DLD1 (cell line): ENCODE measurements at regions not wholly inside any gene's neighbourhood (a gene's known extent, or its start where the extent isn't known, plus 50 kb on each side); places are given as distances from the start of the nearest gene placed in this dataset.

Experiments used
- in situ Hi-C: cut with HindIII; loops from 2 replicates; pipeline ENCODE4 v1.10.0; 2017; ENCODE audit warnings: low sequenced_read_pairs

DNA sequence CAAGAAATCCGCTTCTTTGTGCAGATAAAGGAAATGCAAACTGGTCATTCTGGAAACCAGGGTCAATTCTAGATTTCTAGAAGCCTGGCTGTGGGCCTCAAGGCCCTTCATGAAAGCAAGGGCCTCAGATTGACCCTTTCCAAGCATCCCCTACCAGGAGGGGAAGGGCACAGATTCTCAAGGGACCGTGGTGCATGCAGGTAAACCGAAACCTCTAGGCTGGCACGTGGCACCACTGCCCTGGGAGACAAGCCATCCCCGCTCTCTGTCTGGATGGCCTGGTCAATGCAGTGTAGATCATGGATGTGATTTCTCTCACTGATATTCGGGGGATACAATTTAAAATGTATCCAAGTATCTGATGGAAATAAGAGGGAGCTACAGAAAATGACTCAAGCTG is 69.4 kb downstream of the TOMM20 start:
- in situ Hi-C loops: loop anchor here (25.0 kb wide), 1 partner anchor 322 kb away; no protein-coding TSS in a partner anchor

DNA sequence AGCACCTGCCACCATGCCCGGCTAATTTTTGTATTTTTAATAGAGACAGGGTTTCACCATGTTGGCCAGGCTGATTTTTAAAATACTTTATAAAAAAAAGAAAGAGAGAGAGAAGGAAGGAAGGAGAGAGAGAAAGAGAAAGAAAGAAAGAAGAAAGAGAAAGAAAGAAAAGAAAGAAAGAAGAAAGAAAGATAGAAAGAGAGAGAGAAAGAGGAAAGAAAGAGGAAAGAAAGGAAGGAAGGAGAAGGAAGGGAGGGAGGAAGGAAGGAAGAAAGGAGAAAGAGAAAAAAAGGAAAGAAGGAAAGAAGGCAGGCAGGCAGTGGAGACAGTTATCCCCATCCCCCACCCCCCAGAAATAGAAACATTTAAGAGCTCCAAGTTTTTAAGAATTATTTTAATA is 69.9 kb downstream of the TOMM20 start:
- in situ Hi-C loops: loop anchor here (25.0 kb wide), 1 partner anchor 321 kb away; no protein-coding TSS in a partner anchor

DNA sequence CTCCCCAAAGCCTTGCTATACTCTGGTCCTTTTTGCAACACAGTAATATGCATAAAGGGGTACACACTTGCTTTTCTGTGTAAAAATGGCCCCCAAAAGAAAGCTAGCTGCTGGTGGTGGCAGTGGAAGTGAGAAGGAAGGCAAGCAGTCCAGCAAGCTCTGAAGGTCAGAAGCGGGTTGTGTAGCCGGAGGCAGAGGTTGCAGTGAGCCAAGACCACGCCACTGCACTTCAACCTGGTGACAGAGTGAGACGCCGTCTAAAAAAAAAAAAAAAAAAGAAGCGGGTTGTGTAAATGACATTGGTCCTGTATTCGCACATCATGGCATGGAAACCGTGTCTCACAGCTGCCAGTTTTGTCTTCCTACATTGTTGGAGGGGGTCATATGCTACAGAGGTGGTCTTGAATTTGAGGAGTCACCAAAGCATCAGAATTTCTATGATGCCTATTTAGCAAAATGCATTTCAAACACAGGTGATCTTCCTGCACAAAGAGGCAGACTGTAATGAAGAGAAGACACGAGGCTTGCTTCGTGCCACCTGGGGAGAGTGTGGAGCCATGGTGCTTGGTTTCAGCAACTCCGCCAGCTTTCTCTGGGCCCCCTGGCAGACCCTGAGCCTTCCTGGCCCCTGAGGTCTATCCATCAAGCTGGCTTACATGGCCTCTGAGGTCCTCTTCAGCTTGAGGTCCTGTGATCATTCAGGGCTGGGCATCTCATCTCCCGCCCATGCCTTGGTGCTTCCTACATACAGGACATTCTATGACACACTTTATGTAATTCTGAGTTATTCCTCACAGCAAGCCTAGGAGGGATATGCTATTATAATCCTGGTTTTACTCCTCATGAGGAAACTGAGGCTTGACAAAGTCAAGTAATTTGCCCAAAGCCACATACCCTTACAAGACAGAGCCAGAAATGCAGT is 71.0 kb downstream of the TOMM20 start:
- in situ Hi-C loops: loop anchor here (25.0 kb wide), 1 partner anchor 320 kb away; no protein-coding TSS in a partner anchor

DNA sequence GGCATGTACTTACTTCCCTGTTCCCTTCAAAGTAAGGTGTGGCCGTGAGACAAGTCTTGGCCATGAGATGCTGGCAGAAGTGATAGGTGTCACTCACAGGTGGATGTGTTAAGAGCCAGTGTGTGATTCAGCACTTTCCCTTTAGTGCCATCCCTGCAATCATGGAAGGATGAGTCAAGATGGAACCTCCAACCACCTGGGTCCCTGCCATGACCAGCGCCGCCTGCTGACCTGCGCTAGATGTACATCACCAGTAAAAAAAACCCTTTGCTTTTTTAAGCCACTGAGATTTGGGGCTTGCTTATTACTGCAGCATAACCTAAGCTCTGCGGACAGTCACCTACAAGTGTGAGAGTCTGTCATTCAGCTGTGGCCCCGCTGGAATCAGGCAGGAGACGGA is 71.7 kb downstream of the TOMM20 start:
- in situ Hi-C loops: loop anchor here (25.0 kb wide), 1 partner anchor 320 kb away; no protein-coding TSS in a partner anchor

DNA sequence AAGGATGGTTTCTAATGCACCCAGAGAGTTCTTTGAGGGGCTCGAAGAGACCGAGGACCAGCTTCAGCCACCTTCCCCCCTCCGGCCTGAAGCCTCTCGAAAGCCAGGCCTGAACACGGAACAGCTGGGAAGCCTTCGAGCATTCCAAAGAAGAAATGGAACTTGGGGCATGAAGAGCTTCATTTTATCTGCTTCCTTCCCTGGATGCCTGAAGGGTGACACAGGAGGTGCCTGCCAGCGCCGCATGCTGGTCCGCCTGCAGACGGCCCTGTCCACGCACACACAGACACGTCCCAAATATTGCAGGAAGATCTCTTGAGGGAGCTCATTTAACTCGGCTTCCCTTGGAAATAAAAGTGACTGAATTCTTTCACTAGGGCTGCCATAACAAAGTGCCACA is 73.7 kb downstream of the TOMM20 start:
- in situ Hi-C loops: loop anchor here (25.0 kb wide), 1 partner anchor 318 kb away; no protein-coding TSS in a partner anchor

DNA sequence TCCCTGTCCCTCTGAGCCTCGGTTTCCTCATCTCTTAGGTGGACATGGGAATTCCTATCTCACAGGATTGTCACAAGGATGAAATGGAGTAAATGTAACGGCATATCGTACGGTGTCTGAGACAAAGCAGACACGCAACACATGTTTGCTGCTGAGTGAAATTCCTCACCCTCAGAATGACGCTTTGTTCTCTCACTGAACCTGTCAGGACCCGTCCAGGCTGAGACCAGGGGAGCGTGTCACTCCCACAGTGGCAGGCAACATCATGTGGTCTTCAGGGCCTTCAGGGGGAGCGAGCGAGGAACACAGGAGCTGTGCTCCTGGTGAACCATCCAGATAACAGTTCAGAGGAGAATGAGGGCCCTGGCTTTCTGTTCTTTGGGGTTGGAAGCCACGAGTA is 74.2 kb downstream of the TOMM20 start:
- in situ Hi-C loops: loop anchor here (25.0 kb wide), 1 partner anchor 317 kb away; no protein-coding TSS in a partner anchor

DNA sequence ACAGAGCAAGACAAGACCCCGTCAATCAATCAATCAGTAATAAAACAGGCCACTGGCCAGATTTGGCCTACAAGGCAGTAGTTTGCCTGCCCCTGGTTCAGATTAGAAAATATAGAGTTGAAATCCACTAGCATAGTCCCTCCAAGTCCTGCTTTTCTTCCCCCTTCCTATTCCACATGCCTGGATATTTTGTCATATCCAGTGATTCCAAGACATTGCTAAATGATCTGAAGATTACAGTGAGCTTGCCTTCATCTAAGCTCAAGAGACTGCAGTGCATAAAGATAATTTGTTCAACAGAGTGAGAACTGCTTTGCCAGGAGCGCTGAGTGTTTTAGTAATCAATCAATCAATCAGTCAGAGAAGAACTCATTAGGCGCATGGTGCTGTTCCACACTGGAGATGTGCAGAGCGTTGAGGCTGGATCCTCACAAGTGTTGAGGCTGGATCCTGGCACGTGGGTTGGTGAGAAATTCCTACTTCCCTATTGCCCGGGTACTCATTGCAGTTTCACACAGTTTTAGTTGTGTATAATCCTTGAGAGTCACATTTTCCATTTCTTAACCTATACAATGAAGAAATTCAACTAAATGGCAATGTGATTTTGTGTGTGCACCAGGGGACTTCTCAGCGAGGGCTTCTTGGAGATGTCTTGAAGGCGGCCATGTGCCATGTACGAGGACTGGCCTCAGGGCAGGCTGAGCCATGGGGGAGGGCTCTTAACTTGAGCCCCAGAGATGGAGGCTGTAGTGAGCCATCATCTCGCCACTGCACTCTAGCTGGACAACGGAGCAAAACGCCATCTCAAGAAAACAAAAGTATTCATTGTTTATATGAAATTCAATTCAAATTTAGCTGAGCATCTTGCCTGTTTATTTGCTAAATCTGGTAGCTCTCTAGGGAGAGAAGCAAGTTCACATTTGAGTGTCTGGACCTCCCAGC is 76.3 kb downstream of the TOMM20 start:
- in situ Hi-C loops: loop anchor here (25.0 kb wide), 1 partner anchor 315 kb away; no protein-coding TSS in a partner anchor

DNA sequence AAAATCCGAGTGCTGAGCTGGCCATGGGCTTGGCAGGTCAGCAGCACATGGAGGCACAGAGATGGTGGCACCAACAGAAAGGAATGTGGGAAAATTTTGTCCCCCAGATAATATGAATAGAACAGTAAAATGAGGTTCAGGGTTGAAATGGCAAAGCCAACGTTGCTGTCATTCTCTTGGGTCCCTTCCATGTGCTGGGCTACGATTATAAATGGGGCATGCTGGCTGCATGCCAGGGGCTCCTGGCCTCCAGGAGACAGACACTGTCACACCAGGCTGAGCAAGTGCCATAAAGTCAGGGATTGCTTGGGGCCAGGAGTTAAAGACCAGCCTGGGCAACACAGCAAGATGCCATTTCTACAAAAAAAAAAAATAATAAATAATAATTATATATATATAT is 77.1 kb downstream of the TOMM20 start:
- in situ Hi-C loops: loop anchor here (25.0 kb wide), 1 partner anchor 314 kb away; no protein-coding TSS in a partner anchor

DNA sequence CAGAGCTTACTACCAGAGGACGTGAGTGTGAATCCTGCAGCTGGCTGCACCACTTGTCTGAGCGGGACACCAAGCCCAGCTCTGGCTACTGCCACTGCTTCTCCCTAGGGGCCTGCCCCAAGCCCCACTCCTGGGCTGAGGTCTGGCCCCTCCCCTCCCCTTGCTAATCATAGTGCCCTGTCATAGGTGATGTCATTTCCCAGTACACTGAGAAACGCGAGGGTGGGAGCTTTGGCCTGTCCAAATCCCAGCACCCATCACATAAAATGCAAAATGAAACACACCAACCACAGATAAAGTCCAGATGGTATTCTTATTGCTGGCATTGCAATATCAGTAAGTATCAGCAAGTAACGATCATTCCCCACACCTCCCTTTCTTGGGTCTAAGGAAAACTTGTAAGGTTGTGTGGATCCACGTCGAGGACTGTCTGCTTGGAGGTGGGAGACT is 77.7 kb downstream of the TOMM20 start:
- in situ Hi-C loops: loop anchor here (25.0 kb wide), 1 partner anchor 314 kb away; no protein-coding TSS in a partner anchor

DNA sequence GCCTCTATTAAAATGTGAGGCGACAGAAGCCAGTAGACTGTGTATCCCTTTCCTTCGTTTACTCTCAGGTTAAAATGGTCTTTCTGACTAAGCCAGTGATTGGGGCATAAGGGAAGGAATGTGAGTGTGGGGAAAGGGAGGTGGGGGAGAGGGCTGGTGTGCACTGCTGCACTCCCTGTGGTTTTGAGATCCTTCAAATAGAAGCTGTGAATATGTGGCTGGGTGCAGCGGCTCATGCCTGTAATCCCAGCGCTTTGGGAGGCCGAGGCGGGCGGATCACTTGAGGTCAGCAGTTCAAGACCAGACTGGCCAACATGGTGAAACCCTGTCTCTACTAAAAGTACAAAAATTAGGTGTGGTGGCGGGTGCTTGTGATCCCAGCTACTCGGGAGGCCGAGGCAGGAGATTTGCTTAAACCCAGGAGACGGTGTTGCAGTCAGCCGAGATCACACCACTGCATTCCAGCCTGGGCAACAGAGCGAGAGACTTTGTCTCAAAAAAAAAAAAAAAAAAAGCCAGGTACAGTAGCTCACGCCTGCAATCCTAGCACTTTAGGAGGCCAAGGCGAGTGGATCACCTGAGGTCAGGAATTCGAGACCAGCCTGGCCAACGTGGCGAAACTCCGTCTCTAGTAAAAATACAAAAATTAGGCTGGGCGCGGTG is 78.8 kb downstream of the TOMM20 start:
- in situ Hi-C loops: loop anchor here (10.0 to 25.0 kb wide), 2 partner anchors 313 to 435 kb away; partner anchors contain the start of gene IRF2BP2

DNA sequence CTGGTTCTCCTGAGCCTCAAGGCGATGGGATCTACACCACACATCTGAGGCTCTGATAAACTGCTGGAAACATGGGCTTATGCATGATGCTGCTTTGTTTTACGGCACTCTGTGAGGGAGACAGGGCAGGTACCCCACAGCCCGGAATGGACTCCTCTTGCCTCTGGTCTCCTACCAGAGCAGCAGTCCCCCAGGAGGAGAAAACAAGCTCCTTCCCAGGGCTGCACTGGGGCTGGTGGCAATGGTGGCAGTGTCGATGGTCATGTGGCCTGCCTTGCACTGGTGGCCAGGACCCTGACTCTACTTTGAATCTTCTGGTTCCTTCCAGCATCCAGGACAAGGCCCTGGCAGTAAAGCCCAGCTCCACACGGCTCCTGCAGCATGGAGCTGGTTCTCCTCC is 79.4 kb downstream of the TOMM20 start:
- in situ Hi-C loops: loop anchor here (10.0 kb wide), 1 partner anchor 434 kb away; the partner anchor contains the start of gene IRF2BP2

DNA sequence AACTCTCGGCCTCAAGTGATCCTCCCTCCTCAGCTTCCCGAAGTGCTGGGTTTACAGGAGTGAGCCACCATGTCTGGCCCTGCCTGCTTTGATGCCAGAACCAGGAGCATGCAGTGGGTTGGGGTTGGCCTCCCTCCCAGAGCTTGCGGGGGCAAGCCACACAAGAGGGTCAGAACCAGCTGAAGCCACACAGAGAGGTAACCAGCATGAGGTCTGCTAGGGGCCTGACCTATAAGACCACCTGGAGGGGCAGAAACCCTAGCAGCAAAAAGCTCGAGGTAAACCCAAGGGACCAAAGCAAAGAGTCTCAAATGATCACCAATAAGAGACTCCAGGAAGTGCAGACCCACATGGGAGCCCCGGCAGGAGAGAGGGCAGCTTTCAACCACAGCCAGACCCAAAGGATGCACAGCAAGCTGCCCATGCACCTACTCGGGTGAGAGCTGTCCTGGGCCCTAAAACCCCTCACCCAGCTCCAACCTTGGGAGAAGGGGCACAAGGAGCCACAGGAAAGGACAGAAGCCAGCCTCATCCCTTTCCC is 81.2 kb downstream of the TOMM20 start:
- in situ Hi-C loops: loop anchor here (10.0 kb wide), 1 partner anchor 433 kb away; the partner anchor contains the start of gene IRF2BP2

DNA sequence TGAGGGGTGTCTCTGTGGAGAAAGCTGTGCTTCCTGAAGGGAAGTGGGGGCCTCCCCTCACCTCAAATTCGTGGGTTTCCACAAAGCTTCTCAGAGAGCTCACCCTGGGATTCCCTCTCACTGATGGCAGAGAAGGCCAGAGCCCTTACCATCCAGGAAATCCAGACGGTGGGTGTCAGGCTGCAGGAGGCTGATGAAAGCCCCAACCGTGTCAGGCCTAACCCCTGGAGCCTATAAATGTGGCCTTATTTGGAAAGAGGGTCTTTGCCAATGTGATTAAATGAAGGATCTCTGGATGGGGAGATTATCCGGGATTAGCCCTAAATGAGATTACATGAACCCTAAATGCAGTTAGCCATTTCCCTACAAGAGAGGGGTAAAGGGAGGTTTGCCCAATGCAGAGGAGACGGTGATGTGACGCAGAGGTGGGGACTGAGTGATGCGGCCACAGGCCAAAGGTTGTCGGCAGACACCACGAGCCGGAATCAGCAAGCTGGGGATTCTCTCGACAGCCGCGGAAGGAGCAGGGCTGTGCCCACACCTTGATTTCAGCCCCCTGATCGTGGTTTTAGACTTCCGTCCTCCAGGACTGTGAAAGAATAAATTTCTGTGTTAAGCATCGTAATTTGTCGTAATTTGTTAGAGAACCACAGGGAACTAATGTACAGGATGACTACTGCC is 82.6 kb downstream of the TOMM20 start:
- in situ Hi-C loops: loop anchor here (10.0 kb wide), 1 partner anchor 431 kb away; the partner anchor contains the start of gene IRF2BP2

DNA sequence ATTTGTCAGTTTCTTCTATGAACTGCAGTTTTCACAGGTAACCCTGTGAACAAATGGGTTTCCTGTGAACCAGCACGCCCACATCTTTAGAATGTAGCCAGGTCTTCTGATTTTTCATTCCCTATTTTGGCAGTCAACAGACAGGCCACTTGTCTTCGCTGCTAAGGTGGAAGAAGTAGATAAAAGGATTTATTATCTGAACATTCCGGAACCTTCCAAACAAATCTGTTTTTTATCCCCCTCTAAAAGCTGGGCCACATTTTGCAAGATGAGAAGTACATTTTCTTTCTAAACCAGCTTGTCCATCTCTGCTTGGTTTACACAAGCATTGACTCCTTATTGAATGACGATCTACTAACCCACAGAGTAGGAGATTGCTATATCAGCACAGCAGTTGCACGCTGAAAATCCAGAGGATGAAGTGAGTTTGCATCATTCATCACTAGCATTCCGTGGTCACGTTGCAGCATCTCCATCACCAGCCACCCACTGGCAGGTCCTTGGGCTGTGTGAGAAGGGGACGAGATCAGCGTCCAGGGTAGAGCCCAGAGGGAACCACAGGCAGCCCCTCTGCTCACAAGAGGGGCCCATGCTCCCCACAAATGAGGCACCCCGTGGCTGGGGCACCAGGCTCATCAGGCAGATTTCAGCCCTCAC is 83.5 kb downstream of the TOMM20 start:
- in situ Hi-C loops: loop anchor here (10.0 kb wide), 1 partner anchor 430 kb away; the partner anchor contains the start of gene IRF2BP2

DNA sequence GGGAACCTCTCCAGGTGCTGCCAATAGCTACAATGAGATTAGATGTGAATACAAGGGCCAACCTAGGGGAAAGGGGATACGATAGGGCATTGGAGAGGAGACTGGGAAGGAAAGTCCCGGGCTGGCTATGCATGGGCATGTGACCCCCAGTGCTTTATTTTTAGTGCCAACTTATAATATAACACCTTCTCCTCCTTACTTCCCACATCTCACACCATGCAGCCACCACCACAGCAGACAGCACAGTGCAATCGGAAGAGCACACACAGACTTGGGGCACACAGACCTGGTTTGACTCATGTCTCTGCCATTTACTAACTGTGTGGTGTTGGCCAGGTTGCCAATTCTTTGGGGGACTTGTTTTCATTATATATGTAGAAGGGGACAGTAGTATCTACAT is 85.4 kb downstream of the TOMM20 start:
- in situ Hi-C loops: loop anchor here (10.0 kb wide), 1 partner anchor 428 kb away; the partner anchor contains the start of gene IRF2BP2

DNA sequence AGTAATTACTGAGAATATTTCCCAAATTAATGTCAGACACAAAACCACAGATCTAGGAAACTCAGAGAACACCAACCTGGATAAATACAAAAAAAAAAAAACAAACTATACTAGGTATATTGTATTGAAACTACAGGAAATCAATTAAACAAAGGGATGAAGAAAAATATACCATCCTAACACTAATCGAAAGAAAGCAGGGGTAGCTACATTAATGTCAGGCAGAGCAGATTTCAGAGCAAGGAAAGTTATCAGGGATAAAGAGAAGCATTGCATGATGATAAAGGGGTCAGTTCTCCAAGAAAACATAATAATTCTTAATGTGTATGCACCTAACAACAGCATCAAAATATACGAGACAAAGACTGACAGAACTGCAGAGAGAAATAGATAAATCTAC is 89.9 kb downstream of the TOMM20 start:
- in situ Hi-C loops: no loop called here

DNA sequence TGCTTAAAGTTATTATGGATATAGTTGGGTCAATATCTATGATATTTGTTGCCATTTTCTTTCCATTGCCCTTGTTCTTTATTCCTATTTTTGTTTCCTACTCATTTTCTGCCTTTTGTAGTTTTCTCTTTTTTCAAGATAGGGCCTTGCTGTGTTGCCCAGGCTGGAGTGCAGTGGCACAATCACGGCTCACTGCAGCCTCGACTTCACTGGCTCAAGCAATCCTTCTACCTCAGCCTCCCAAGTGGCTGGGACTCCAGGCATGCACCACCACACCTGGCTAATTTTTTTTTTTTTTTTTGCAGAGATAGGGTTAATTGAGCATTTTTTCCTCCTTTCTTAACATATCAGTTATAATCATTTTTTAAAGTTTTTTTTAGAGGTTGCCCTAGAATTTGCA is 92.7 kb downstream of the TOMM20 start:
- in situ Hi-C loops: no loop called here

DNA sequence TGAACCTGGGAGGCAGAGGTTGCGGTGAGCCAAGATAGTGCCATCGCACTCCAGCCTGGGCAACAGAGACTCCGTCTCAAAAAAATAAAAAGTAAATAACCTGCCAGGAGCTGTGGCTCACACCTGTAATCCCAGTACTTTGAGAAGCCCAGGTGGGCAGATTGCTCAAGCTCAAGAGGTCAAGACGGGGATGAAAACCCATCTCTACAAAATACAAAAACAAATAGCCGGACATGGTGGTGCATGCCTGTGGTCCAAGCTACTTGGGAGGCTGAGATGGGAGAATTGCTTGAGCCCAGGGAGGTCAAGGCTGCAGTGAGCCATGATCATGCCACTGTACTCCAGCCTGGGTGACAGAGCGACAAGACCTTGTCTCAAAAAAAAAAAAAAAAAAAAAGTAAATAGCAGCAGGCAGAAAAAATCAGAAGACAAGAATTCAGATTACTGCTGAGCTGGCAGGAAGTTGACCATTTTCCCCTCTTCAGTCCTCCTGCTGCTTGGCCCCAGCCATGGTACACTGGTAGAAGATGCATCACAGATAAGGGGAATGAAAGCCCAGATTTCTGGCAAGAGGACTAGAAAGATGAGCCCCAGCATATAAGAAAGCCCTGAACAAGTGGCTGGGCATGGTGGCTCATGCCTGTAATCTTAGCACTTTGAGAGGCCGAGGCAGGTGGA is 97.6 kb downstream of the TOMM20 start:
- in situ Hi-C loops: no loop called here
